GM21786 (cell line): ENCODE measurements at regions not wholly inside any gene's neighbourhood (a gene's known extent, or its start where the extent isn't known, plus 50 kb on each side); places are given as distances from the start of the nearest gene placed in this dataset.
A peak's percentile ranks its signal among the peaks of the same experiment; 100 is the strongest.

Experiments
- ATAC-seq: cut with Tn5 transposase; IDR thresholded peaks from one replicate; pipeline ENCODE4 v1.9.1; 2021; ENCODE audit not compliant: unreplicated experiment

DNA sequence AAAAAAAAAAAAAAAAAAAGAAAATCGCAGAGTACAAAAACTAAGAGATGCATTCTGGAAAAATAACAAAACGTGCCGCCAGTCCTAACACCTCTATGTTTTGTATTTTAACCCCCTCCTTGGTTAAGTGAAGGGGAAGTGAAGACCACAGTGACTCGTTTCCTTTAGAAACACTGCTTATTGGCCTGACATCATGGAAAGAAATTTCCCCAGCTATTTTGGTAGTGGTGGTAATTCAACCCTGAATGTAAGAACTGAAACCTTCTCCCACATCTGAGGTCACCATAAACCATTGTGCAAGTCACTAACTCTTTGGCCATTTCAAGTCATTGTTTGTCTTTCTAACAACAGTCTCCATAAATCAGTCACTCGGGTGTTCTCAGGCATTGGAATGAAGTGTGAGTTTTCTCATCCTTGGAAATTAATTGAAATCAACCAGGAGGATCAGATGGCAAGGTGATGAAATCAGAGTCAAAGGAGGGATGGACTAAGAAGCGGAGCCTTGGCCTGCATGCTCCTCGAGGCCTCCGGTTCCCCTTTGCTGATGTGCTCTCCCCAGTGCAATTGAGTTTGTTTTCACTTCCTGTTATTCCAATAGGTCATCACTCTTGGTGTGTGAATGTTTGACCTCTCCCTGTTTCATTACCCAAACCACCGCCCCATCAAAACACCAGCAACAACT is 443.9 kb downstream of the FGF9 start:
- peak; percentile 89 for ATAC-seq

- ATAC-seq = no peak
Observed at GRCh38 chr13:22118158-22118557, 447.3 kb downstream of the FGF9 start.

DNA sequence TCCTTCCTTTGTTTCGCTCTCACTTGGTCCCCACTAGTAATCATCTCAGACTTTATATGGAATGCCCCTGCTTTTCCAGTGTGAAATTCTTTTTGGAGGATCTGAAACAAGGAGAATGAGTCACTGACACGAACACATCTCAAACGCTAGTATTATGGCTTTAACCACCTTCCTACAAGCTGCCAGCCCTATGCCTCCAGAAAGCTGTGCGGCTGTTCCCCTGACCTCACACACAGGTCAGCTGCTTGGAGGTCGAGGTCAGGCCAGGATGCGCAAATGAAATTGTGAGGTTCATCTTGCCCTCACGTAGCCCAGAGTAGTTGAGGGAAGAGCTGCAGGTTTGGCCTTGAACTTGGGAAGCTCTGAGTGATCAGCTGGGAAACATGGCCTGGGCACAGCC is 449.8 kb downstream of the FGF9 start:
- no peak for ATAC-seq

DNA sequence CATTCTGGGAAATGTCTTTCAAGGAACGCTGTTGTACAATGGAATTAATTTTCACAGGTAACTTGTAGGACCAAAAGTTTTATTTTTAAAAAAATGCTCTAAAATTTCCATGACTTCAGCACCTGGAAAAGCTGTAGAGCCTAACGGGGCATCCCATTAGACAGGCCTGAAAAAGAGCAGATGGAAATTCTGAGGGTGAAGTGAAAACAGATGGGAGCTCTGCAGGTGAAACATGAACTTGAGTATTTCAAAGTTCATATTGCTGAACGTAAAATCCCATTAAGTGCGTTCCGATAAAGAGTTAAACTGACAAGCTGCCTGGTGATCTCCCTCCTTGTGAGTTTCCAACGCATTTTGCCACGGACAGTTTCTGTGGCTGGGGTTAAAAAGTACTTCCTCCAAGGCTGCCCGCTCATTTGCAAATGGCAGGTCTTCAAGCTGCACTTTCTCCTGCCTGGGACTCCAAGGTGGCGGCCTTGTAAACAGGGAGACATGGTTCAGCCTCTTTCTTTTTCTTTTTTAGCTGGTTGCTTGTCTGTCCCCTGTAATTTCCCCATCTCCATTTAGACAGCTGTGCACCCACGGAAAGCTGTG is 450.4 kb downstream of the FGF9 start:
- ATAC-seq = peak; percentile 41

GRCh38 chr13:22126433-22127021 is 455.7 kb downstream of the FGF9 start:
- ATAC-seq = peak; percentile 99

DNA sequence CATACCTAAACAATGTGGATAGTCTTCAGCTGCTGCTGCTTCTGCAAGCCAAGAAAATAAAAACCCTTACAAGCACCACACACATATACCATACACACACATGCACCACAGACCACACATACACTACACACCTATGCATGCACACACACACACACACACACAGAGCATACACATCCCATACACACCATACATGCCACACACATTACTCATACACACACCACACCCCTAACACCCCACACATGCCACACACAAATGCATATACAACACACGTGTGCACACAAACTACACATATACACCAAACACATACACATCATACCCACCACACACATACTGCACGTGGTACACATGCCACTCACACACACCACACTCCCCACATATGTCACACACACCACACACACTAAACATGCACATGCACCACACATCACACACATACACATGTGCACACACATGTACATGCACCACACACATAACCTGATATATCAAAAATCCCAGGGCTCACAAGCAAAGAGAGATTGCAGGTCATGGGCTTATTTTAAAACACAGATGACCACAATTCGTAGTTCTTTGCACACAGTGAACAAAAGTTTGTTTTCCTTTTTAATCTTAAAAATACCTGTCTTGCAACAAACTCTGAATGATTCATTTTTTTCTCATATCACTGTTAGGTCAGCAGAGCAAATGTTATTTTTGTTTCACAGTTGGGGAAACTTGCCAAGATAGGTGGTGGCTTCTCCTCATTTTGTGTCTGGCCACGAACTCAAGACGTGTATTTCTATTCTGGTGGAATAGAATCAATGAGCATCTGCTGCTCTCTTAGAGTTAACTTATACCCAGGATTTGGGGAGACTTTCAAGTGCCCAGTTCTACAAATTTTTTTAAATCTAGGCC is 456.6 kb downstream of the FGF9 start:
- no peak for ATAC-seq

- no peak for ATAC-seq
Observed at GRCh38 chr13:22128441-22129408, 457.9 kb downstream of the FGF9 start.

DNA sequence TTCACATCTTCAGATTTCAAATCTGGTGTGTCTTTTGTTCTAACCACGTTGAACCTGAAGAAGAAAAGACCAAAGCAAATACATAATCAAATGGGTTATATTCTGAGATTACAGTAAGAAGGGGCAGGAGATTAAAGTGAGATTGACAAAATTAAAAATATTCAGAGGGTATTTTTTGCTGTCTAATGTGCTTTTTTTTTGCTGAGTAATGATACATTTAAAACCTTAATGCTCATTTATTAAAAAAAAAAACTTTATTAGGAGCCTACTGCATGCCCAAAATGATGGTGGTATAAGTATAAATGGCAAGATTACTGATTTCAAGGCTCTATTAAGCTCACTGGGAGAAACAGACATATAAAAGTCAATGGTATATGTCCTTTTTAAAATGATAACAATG is 459.4 kb downstream of the FGF9 start:
- no peak for ATAC-seq

- ATAC-seq = no peak
Observed at GRCh38 chr13:22134261-22134660, 463.4 kb downstream of the FGF9 start.

DNA sequence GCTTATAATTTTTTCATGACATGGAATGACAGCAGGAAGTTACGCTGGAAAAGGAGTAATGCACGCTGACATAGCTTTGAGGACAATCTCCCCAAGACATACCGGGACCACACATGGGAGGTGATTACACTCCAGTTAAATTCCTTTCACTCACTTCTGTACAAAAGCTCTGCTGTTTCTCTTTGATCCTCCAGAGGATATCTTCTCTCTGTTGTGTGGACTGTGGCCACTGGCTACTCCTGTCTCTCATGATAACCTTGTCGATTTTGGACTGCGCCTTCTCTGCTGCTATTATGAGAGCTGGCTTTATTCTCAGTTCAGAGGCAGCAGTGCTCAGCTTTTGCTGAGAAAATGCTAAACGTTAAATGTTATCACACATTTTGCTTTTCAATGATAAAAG is 464.6 kb downstream of the FGF9 start:
- ATAC-seq = no peak

DNA sequence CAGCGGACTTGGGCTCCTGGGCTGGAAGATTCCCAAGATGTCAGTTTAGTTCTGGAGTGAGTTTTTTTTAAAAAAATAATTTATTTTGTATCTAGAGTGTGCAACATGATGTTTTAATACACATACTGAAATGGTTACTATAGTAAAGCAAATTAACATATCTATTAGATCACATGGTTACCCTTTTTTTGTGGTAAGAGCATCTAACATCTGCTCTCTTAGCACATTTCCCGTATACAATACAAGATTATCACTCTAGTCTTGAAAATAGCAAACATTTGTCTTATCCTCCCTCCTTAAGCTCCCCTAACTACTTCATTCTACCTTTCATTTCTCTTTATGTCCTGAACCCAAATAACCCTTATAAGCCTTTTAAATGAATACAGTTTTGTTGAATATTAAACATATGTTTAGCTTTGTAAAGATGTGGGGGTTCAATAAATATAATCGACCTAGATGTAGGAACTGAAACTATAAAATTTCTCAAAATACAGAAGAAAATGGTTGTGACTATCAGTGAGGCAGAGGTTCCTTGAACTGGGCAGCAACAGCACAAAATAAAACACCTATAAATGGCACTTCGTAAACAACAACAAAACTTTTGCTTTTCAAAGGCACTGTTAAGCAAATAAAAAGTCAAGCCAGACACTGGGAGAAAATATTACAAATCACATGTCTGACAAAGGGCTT is 466.6 kb downstream of the FGF9 start:
- ATAC-seq = no peak

DNA sequence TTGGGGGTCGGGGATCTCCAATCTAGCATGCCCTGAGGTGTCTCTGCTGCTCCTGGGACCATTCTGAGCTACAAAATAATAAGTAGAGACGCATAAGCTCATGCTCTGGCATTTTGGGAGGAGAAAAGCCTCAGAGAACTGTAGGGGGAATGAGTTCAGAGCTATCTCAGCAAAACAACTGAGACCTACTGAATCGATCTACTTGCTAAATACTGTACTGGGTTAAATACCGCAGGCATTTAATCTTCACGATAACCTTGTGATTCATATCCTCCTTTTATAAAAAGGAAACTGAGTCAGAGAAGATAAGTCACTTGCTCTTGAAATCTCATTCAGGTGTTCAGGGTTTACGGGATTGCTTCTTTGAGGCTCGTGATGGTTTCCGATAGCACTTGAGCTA is 468.1 kb downstream of the FGF9 start:
- no peak for ATAC-seq

DNA sequence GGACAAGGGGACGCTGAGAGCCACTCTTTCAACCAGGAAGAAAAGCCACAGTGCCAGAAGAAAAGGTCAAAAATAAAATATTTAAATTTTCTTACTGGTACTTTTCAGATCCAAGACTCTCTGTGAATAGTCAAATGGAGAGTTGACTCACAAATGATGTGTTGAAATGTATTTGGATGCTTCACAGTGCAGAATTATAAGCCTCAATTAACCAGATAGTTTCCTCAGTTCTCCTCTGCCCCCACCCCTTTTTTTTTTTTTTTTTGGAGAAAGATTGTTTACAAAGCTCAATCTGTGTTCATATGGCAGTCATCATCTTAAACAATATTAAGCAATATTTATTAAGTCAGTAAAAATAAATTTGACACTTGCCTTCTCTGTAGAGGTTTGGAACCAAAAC is 470.8 kb downstream of the FGF9 start:
- no peak for ATAC-seq

DNA sequence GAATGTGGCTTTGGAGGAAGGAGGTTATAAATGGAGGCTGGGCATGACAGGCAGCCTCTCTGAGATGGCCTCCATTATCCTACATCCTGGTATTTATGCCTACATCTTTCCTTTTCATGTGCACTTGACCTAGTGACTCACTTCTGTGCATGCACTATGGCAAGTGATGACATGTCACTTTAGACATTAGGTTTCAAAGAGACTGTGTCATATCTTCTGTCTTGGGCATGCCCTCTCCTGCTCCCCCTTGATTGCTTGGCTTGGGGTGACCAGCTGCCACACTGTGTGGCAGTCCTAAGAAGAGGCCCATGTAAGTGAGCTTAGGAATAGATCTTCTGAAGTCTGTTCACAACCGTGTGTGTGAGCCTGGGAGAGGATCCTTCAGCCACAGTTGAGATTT is 472.8 kb downstream of the FGF9 start:
- ATAC-seq = no peak

DNA sequence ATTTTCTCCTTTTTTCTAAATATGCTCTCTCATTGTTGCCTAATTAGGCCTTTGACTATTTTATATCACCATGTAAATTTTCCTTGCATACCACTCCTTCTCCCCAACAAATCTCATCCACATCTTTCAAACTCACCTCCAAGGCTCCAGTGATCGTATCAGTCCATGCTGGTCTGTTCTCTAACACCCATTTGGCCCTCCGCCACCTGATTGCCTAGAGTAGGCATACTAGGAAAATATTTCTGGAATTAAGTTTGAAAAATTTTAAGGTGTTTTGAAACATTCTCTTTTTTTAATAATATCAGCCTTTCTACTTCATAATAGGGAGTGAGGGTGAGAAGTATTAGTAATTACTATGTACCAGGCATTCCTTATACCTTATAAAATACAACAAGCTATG is 473.9 kb downstream of the FGF9 start:
- no peak for ATAC-seq

- ATAC-seq = no peak
Observed at GRCh38 chr13:22148187-22148586, 477.3 kb downstream of the FGF9 start.

GRCh38 chr13:22152751-22153150 is 481.9 kb downstream of the FGF9 start:
- ATAC-seq = no peak

DNA sequence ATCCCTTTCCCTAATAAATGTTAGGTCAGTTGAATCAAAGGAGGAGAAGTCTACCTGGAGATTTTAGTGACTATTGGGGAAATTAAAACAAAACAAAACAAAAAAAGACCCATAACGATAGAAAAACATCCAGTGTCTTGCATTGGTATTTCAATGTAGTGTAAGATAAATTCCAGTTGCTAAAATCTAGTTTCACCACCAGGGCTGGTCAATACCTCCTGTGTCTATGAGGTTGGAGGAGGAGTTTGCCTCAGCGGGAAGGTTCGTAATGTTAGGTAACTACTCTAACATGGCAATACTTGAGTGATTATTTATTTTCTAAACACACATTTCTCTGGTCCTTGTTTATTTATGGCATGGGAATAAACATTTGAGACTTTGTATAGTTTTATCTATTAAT is 483.2 kb downstream of the FGF9 start:
- no peak for ATAC-seq

DNA sequence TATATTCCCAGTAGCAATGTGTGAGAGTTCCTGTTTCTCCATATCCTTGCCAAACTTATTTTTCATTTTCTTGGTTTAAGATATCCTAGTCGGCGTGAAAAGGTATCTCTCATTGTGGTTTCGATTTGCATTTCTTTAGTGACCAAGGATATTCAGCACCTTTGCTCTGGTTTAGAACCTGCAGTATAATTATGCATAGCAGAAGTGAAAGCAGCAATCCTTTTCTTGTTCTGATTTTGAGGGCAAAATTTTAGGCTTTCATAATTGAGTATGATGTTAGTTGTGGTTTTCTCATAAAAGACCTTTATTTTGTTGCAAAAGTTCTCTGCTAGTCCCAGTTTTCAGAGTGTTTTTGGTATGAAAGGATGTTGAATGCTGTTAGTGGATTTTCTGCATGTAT is 491.0 kb downstream of the FGF9 start:
- peak; percentile 85 for ATAC-seq

GRCh38 chr13:22162889-22163288 is 492.0 kb downstream of the FGF9 start:
- ATAC-seq = peak; percentile 61
